ENCODE measurements at regions not wholly inside any gene's neighbourhood (a gene's known extent, or its start where the extent isn't known, plus 50 kb on each side); places are given as distances from the start of the nearest gene placed in this dataset.

GRCh38 chr3:25252291-25252690, 175.8 kb upstream of the RARB start:
- H4K20me1 ChIP-seq (ENCODE audit: insufficient read depth, low read length): no peaks in the 10 kb centered on the region
- H3K4me3 ChIP-seq (ENCODE audit: low read length): no peak overlapping the region
- H3K4me2 ChIP-seq (ENCODE audit: low read depth, low read length): no peak overlapping the region
- no peaks in the 10 kb centered on the region for H3K79me2 ChIP-seq (ENCODE audit: low read length)
- H2AFZ ChIP-seq (ENCODE audit: low read length): no peak overlapping the region
- no peaks in the 10 kb centered on the region for H3K27me3 ChIP-seq (replicated peaks; ENCODE audit: insufficient read depth, low read length)
- no peak overlapping the region for H3K9ac ChIP-seq (ENCODE audit: low read length)
- H3K36me3 ChIP-seq (replicated peaks; ENCODE audit: insufficient read depth, low read length): no peaks in the 10 kb centered on the region
- H3F3A ChIP-seq (ENCODE audit: insufficient read depth, low read length): no peaks in the 10 kb centered on the region
- H3K9me3 ChIP-seq (replicated peaks; ENCODE audit: insufficient read depth, low read length): no peaks in the 10 kb centered on the region
- no peak overlapping the region for H3K27ac ChIP-seq (ENCODE audit: low read length)
- no peak for DNase-seq
- TF ChIP-seq EZH2 (optimal IDR thresholded peaks at IDR 0.05; ENCODE audit: low read depth, low read length) (no peak), EZH2phosphoT487 (IDR thresholded peaks at IDR 0.05; ENCODE audit: low read length) (no peak), CTCF (IDR thresholded peaks at IDR 0.05; ENCODE audit: low read length) (no peak)
- H3K4me1 ChIP-seq (ENCODE audit: low read length): no peaks in the 10 kb centered on the region
- H3K9me2 ChIP-seq (replicated peaks; ENCODE audit: insufficient read depth, low read length): no peaks in the 10 kb centered on the region

- Histone ChIP-seq H3K9me2 (replicated peaks; ENCODE audit: insufficient read depth, low read length) (no peaks in the 10 kb centered on the region), H3K4me1 (ENCODE audit: low read length) (no peaks in the 10 kb centered on the region), H3K9ac (ENCODE audit: low read length) (no peak overlapping the region), H4K20me1 (ENCODE audit: insufficient read depth, low read length) (no peaks in the 10 kb centered on the region), H3K79me2 (ENCODE audit: low read length) (no peaks in the 10 kb centered on the region), H3K9me3 (replicated peaks; ENCODE audit: insufficient read depth, low read length) (no peaks in the 10 kb centered on the region), H3F3A (ENCODE audit: insufficient read depth, low read length) (no peaks in the 10 kb centered on the region), H3K4me3 (ENCODE audit: low read length) (no peak overlapping the region), H2AFZ (ENCODE audit: low read length) (no peak overlapping the region), H3K27me3 (replicated peaks; ENCODE audit: insufficient read depth, low read length) (no peaks in the 10 kb centered on the region), H3K27ac (ENCODE audit: low read length) (no peak overlapping the region), H3K36me3 (replicated peaks; ENCODE audit: insufficient read depth, low read length) (no peaks in the 10 kb centered on the region), H3K4me2 (ENCODE audit: low read depth, low read length) (no peak overlapping the region)
- no peak for DNase-seq
- TF ChIP-seq EZH2phosphoT487 (IDR thresholded peaks at IDR 0.05; ENCODE audit: low read length): no peak
- TF ChIP-seq EZH2 (optimal IDR thresholded peaks at IDR 0.05; ENCODE audit: low read depth, low read length): no peak
- TF ChIP-seq CTCF (IDR thresholded peaks at IDR 0.05; ENCODE audit: low read length): no peak
These were observed 171.0 kb upstream of the RARB start for GRCh38 chr3:25257026-25257425.

GRCh38 chr3:25259871-25260270, 168.2 kb upstream of the RARB start:
- H3K27me3 ChIP-seq (replicated peaks; ENCODE audit: insufficient read depth, low read length): no peaks in the 10 kb centered on the region
- H3K9me2 ChIP-seq (replicated peaks; ENCODE audit: insufficient read depth, low read length): no peaks in the 10 kb centered on the region
- no peak overlapping the region for H2AFZ ChIP-seq (ENCODE audit: low read length)
- no peaks in the 10 kb centered on the region for H3K79me2 ChIP-seq (ENCODE audit: low read length)
- DNase-seq: no peak
- H3F3A ChIP-seq (ENCODE audit: insufficient read depth, low read length): no peaks in the 10 kb centered on the region
- H3K4me3 ChIP-seq (ENCODE audit: low read length): no peak overlapping the region
- H3K36me3 ChIP-seq (replicated peaks; ENCODE audit: insufficient read depth, low read length): no peaks in the 10 kb centered on the region
- no peaks in the 10 kb centered on the region for H4K20me1 ChIP-seq (ENCODE audit: insufficient read depth, low read length)
- no peaks in the 10 kb centered on the region for H3K9me3 ChIP-seq (replicated peaks; ENCODE audit: insufficient read depth, low read length)
- no peaks in the 10 kb centered on the region for H3K4me1 ChIP-seq (ENCODE audit: low read length)
- TF ChIP-seq CTCF (IDR thresholded peaks at IDR 0.05; ENCODE audit: low read length) (no peak), EZH2phosphoT487 (IDR thresholded peaks at IDR 0.05; ENCODE audit: low read length) (no peak), EZH2 (optimal IDR thresholded peaks at IDR 0.05; ENCODE audit: low read depth, low read length) (no peak)
- no peak overlapping the region for H3K4me2 ChIP-seq (ENCODE audit: low read depth, low read length)
- H3K27ac ChIP-seq (ENCODE audit: low read length): no peak overlapping the region
- H3K9ac ChIP-seq (ENCODE audit: low read length): no peak overlapping the region
